HCT116 (cell line): ENCODE measurements at regions not wholly inside any gene's neighbourhood (a gene's known extent, or its start where the extent isn't known, plus 50 kb on each side); places are given as distances from the start of the nearest gene placed in this dataset.

ENCODE experiments used
- ATAC-seq: fragments of 200-7000 bp; cut with Tn5 transposase; 2 replicates; pipeline ENCODE4 v1.9.1; 2020; ENCODE audit warnings: mild to moderate bottlenecking, moderate library complexity
- BruUV-seq: library from RNA; stranded (reverse); fragments of 400-500 nt; replicated peaks from 2 replicates; lab custom pipeline; 2021; lab: Mats Ljungman, UMichigan
- CTCF ChIA-PET: fragments of 300-600 bp; sonication (Branson Sonifier 250); formaldehyde crosslinking; loops from one replicate; lab custom pipeline; 2021; ENCODE audit warnings: antibody characterized with exemption; lab: Charles Lee
- POLR2A ChIA-PET: fragments of 300-600, 350-600 bp; sonication (Branson Sonifier 250); formaldehyde crosslinking; loops from one replicate; lab custom pipeline; 2021; ENCODE audit warnings: antibody characterized with exemption; lab: Charles Lee
- RAD21 ChIA-PET, 2 experiments: fragments of 300-600 bp; sonication (Branson Sonifier 250); formaldehyde crosslinking; loops; one replicate each; lab custom pipeline; 2023; ENCODE audit warnings: low total read pairs in 2 of 2; ENCODE audit not compliant: uncharacterized antibody in 2 of 2, unreplicated experiment in 2 of 2, low non-redundant PET in 1 of 2; lab: Charles Lee
- DNase-seq: peaks from one replicate; pipeline ENCODE4 v3.0.0-alpha.2; 2010; ENCODE audit warnings: low read depth, low spot score
- H2AFZ ChIP-seq: fragments of 200-600 bp; shearing (Covaris generic), sonication (generic); 2 replicates; pipeline ENCODE4 v1.6.1; 2017; ENCODE audit warnings: low read depth, mixed run types, mixed read lengths, antibody characterized with exemption, low read length; ENCODE audit not compliant: poor library complexity, severe bottlenecking
- H3K27ac ChIP-seq: 2 replicates; pipeline ENCODE4 v1.5.1; 2012; ENCODE audit warnings: low read depth, low read length
- H3K27me3 ChIP-seq: fragments of 200-600 bp; sonication (generic); 2 replicates; pipeline ENCODE4 v1.6.1; 2016; ENCODE audit warnings: mixed run types, low read length, mixed read lengths; ENCODE audit not compliant: insufficient read depth
- H3K36me3 ChIP-seq, 2 experiments: fragments of 200-500 bp in 1 of 2; fragments of 200-600 bp in 1 of 2; sonication (Bioruptor generic) in 1 of 2; sonication (generic) in 1 of 2; 2 replicates each; pipeline versions ENCODE4 v1.5.1 to v1.6.1; 2014 to 2016; ENCODE audit warnings: low read length in 2 of 2, inconsistent platforms in 1 of 2, mixed read lengths in 1 of 2, mixed run types in 1 of 2; ENCODE audit not compliant: insufficient read depth in 2 of 2, control insufficient read depth in 1 of 2
- H3K4me1 ChIP-seq, 2 experiments: fragments of 200-600 bp in 1 of 2; sonication (generic) in 1 of 2; 2 replicates each; pipeline versions ENCODE4 v1.5.1 to v1.6.1; 2012 to 2017; ENCODE audit warnings: low read length in 2 of 2, inconsistent platforms in 1 of 2, mild to moderate bottlenecking in 1 of 2, mixed read lengths in 1 of 2, mixed run types in 1 of 2, moderate library complexity in 1 of 2; ENCODE audit not compliant: insufficient read depth in 2 of 2, control insufficient read depth in 1 of 2
- H3K4me2 ChIP-seq: fragments of 200-600 bp; sonication (generic); 2 replicates; pipeline ENCODE4 v1.6.1; 2017; ENCODE audit warnings: mixed run types, low read length, mixed read lengths
- H3K4me3 ChIP-seq, 2 experiments: fragments of 200-600 bp in 1 of 2; sonication (generic) in 1 of 2; replicated peaks in 1 of 2; 2 replicates each; pipeline ENCODE4 v1.5.1; 2011 to 2016; ENCODE audit warnings: low read length in 2 of 2, control low read depth in 1 of 2, low read depth in 1 of 2, mild to moderate bottlenecking in 1 of 2, mixed read lengths in 1 of 2, mixed run types in 1 of 2
- H3K79me2 ChIP-seq: fragments of 200-600 bp; sonication (generic); 2 replicates; pipeline ENCODE4 v1.6.1; 2017; ENCODE audit warnings: mild to moderate bottlenecking, mixed run types, low read length, moderate library complexity, mixed read lengths; ENCODE audit not compliant: insufficient read depth
- H3K9ac ChIP-seq: fragments of 200-600 bp; sonication (generic); 2 replicates; pipeline ENCODE4 v1.6.1; 2016; ENCODE audit warnings: low read length, mixed read lengths
- H3K9me2 ChIP-seq: fragments of 200-600 bp; sonication (generic), shearing (Covaris generic); 2 replicates; pipeline ENCODE4 v1.6.1; 2017; ENCODE audit warnings: mixed run types, mild to moderate bottlenecking, moderate library complexity; ENCODE audit not compliant: insufficient read depth
- H3K9me3 ChIP-seq, 2 experiments: fragments of 200-500 bp in 1 of 2; fragments of 200-600 bp in 1 of 2; sonication (Bioruptor generic) in 1 of 2; sonication (generic) in 1 of 2; 2 replicates each; pipeline ENCODE4 v1.6.1; 2014 to 2017; ENCODE audit warnings: low read length in 2 of 2, mixed read lengths in 2 of 2, inconsistent platforms in 1 of 2, low read depth in 1 of 2, mild to moderate bottlenecking in 1 of 2, mixed run types in 1 of 2, moderate library complexity in 1 of 2; ENCODE audit not compliant: control insufficient read depth in 1 of 2, insufficient read depth in 1 of 2
- H4K20me1 ChIP-seq: fragments of 200-600 bp; sonication (generic), shearing (Covaris generic); 2 replicates; pipeline ENCODE4 v1.6.1; 2017; ENCODE audit warnings: mixed run types, mild to moderate bottlenecking, moderate library complexity; ENCODE audit not compliant: insufficient read depth
- ATF3 ChIP-seq: IDR thresholded peaks from 2 replicates; pipeline ENCODE4 v1.6.1; 2012
- CEBPB ChIP-seq: IDR thresholded peaks from 2 replicates; pipeline ENCODE4 v1.6.1; 2012; ENCODE audit warnings: low read depth
- EGR1 ChIP-seq: IDR thresholded peaks from 2 replicates; pipeline ENCODE4 v1.6.1; 2012; ENCODE audit warnings: low read depth
- ELF1 ChIP-seq: IDR thresholded peaks from 2 replicates; pipeline ENCODE4 v1.6.1; 2012; ENCODE audit warnings: low read depth, borderline replicate concordance
- EZH2 ChIP-seq: fragments of 200-600 bp; sonication (generic); IDR thresholded peaks from 2 replicates; pipeline ENCODE4 v1.6.1; 2017; ENCODE audit warnings: antibody characterized with exemption, mixed run types
- FOSL1 ChIP-seq: IDR thresholded peaks from 2 replicates; pipeline ENCODE4 v1.6.1; 2012; ENCODE audit warnings: low read depth
- JUND ChIP-seq: IDR thresholded peaks from 2 replicates; pipeline ENCODE4 v1.6.1; 2012
- MAX ChIP-seq: IDR thresholded peaks from 2 replicates; pipeline ENCODE4 v1.6.1; 2012
- POLR2AphosphoS5 ChIP-seq: IDR thresholded peaks from 2 replicates; pipeline ENCODE4 v1.6.1; 2011; ENCODE audit warnings: mild to moderate bottlenecking, low read depth, low read length, moderate library complexity
- RAD21 ChIP-seq: IDR thresholded peaks from 2 replicates; pipeline ENCODE4 v1.6.1; 2012; ENCODE audit warnings: low read depth, mild to moderate bottlenecking
- SP1 ChIP-seq: IDR thresholded peaks from 2 replicates; pipeline ENCODE4 v1.6.1; 2012; ENCODE audit warnings: low read depth
- SRF ChIP-seq: IDR thresholded peaks from 2 replicates; pipeline ENCODE4 v1.6.1; 2012; ENCODE audit warnings: low read depth
- TCF7L2 ChIP-seq: IDR thresholded peaks from 2 replicates; pipeline ENCODE4 v1.7.0; 2011; ENCODE audit warnings: borderline replicate concordance, inconsistent platforms; ENCODE audit not compliant: insufficient read depth, insufficient read length; ENCODE audit errors: extremely low read depth
- YY1 ChIP-seq: IDR thresholded peaks from 2 replicates; pipeline ENCODE4 v1.6.1; 2011; ENCODE audit warnings: low read length, low read depth, moderate library complexity, mild to moderate bottlenecking; ENCODE audit not compliant: insufficient replicate concordance; ENCODE audit errors: extremely low read depth
- ZBTB33 ChIP-seq: IDR thresholded peaks from 2 replicates; pipeline ENCODE4 v1.6.1; 2011; ENCODE audit warnings: mild to moderate bottlenecking, low read length, moderate library complexity; ENCODE audit not compliant: insufficient replicate concordance; ENCODE audit errors: extremely low read depth
- intact Hi-C: fragments of 100-400 bp; cut with micrococcal nuclease; formaldehyde crosslinking; loops from 2 replicates; pipeline ENCODE4 v1.10.0; 2022

- H3K4me1 ChIP-seq, result no peaks in the 10 kb centered on the region
- H3K4me2 ChIP-seq, result no peak overlapping the region
- DNase-seq (no peak), ATAC-seq (no peak)
- POLR2A ChIA-PET, result no interaction called here
- no peak overlapping the region for H2AFZ ChIP-seq
- no peak overlapping the region for H3K9ac ChIP-seq
- CTCF ChIA-PET, result no interaction called here
- no peaks in the 10 kb centered on the region for H3K27me3 ChIP-seq
- RAD21 ChIA-PET, result no interaction called here
- H3K27ac ChIP-seq, result no peak overlapping the region
- no peaks in the 10 kb centered on the region for H3K36me3 ChIP-seq
- TF ChIP-seq YY1 (no peak), FOSL1 (no peak), ELF1 (no peak), EGR1 (no peak), EZH2 (no peak), POLR2AphosphoS5 (no peak), TCF7L2 (no peak), ZBTB33 (no peak), SP1 (no peak), MAX (no peak), RAD21 (no peak), CEBPB (no peak), ATF3 (no peak), SRF (no peak), JUND (no peak)
- intact Hi-C loops, result loop anchor here (2.0 kb wide), 1 partner anchor 159 kb away; no protein-coding TSS in a partner anchor
- no peaks in the 10 kb centered on the region for H3K9me3 ChIP-seq
- H4K20me1 ChIP-seq, result no peaks in the 10 kb centered on the region
- H3K4me3 ChIP-seq, result no peak overlapping the region
- H3K9me2 ChIP-seq, result no peaks in the 10 kb centered on the region
- peaks cover 3% of the 10 kb centered on the region; the same call in 1 of the 2 replicates for H3K79me2 ChIP-seq
- BruUV-seq, result no TSS peak
These were observed 295.3 kb upstream of the DMRT1 start for GRCh38 chr9:546235-546634.
